GM19351 (cell line): ENCODE measurements at regions not wholly inside any gene's neighbourhood (a gene's known extent, or its start where the extent isn't known, plus 50 kb on each side); places are given as distances from the start of the nearest gene placed in this dataset.

ENCODE experiments used
- ATAC-seq: cut with Tn5 transposase; IDR thresholded peaks from one replicate; pipeline ENCODE4 v1.9.1; 2021; ENCODE audit warnings: mild to moderate bottlenecking, moderate library complexity; ENCODE audit not compliant: unreplicated experiment

DNA sequence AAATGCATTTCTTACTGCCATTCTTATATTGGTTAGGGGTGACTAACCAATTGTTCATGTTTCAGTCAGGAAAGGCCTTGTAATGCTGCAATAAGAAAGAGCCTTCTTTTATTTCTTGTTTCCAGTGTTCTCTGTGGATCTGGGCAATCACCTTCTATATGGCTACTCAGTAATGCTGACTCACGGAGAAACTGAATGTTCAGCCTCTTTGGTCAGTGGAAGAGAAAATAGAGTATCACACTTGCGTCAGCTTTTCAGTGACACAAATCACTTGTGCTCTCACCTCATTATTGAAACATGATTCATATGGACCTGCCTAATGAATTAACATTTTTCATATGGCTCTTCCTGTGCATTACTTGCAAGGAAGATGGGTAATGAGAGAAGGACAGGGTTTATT, 243.9 kb upstream of the POT1 start:
- no peak for ATAC-seq

DNA sequence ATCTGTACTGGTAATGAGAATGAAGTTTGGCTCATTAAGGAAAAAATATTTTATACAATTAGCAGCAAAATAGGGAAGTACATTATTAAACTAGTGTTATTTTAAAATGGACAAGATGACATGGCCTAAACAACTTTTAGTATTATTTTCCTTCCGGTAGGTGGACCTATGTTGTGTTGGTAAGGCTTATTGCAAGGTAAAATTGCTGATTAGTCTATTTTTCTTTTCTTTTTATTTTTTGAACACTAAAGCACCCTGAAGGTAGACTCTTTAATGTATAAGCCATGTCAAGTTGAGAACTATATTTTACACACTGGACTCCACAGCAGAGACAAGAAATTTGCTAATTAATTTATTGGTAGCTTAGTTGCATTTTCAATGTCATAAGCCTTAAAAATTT, 239.5 kb upstream of the POT1 start:
- ATAC-seq = no peak

GRCh38 chr7:125154930-125155329, 225.3 kb upstream of the POT1 start:
- peak; percentile 80 for ATAC-seq

DNA sequence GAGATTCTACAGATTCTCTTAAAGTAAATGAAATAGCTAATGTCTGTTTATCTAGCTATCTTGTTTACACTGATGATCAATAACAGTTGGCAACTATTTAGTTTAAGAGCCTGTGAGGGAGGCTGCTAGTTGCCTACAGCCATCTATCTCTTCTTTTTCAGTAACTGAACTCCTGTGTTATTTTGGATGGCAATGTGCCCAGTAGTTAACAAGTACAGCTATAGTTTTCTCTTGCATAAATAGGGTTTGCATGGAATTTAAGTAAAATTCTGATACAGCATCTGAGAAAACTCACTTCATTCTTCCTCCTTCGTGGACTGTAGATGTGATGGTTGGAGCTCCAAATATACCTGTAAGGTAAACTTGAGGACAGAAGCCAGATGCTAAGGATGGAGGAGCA, 219.5 kb upstream of the POT1 start:
- ATAC-seq = no peak

DNA sequence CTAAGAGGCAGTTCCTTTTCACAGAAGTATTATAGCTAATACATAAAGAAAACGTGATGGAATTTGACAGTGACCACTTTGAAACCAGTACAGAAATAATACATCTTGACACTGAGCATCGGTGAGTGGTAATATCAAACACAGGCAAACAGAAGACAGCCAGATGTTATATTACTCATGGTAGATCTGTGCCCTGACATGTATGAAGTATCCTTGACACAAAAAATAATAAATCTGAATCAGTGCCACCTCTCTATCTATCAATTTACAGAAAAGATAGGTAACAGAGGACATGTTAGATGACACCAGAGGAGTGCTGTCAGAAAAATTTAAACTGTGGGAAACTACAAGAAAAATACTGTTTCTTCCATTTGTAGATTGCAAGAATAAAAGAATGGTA, 217.4 kb upstream of the POT1 start:
- no peak for ATAC-seq

- ATAC-seq = no peak
These were observed 207.3 kb upstream of the POT1 start for GRCh38 chr7:125136755-125137532.

DNA sequence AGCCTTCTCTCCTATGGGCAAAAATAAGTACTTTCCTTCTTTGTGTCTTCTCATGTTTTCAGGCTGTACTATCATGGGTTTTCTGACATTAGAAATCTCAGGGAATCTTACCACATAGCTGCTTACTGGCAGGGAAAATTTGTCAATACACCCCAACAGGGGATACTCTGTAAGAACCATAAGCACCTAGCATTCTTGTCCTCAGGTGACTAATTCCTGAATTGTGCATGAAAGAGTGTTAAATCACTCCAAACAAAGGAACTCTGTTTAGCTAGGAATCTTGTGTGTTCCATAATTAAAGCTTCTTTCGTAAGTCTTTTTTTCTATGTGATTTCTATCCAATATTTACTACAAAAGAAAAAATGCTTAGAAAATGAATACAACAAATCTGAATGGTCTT, 206.7 kb upstream of the POT1 start:
- no peak for ATAC-seq

DNA sequence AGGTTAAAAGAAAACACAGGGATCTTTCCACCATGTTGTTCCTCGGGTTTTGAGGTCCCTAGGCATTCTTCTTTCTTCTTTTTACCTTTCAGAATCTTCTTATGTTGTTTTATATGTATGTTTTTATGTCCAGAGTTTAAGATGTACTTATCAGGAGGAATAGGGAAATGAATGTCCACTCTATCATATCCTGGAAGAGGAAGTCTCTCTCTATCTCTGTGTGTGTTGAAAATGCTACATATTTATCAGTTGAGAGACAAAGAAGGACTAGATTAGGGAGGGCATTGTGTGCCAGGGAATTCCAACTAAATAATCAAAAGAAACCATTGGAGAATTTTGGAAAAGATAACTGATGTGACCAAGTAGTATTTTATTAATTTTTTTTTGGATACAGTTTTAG, 200.5 kb upstream of the POT1 start:
- ATAC-seq = no peak

- no peak for ATAC-seq
These were observed 197.7 kb upstream of the POT1 start for GRCh38 chr7:125127304-125127703.

GRCh38 chr7:125126376-125126775, 196.8 kb upstream of the POT1 start:
- no peak for ATAC-seq

DNA sequence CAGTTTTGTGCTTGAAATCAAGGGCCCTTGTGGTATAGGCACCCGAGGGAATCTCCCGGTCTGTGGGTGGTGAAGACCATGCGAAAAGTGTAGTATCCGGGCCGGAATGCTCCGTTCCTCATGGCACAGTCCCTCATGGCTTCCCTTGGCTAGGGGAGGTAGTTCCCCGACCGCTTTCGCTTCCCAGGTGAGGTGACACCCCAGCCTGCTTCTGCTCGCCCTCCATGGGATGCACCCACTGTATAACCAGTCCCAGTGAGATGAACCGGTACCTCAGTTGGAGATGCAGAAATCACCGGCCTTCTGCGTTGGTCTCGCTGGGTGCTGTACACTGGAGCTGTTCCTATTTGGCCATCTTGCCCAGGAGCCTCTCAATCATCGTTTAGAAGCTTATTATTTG, 195.7 kb upstream of the POT1 start:
- no peak for ATAC-seq

DNA sequence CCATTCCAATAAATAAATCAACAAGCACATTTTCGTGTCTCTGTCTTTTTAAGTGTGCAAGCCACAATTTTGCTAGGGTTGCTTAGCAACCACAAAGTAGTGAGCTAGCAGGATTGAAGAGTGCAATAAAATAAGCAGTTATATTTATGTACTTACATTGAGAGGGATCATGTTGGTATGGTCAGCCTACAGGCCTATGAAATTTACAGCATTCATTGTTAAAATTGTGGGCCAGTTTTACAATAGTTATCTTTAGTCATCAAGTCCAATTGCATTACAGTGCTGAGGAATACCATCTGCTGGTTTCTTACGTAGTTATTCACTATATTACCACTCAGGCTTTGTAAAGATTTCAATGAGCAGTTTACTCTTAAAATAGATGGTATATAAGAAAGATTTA, 192.5 kb upstream of the POT1 start:
- no peak for ATAC-seq

GRCh38 chr7:125119559-125120115, 190.0 kb upstream of the POT1 start:
- no peak for ATAC-seq

- ATAC-seq = no peak
These were observed 188.8 kb upstream of the POT1 start for GRCh38 chr7:125118444-125118843.

DNA sequence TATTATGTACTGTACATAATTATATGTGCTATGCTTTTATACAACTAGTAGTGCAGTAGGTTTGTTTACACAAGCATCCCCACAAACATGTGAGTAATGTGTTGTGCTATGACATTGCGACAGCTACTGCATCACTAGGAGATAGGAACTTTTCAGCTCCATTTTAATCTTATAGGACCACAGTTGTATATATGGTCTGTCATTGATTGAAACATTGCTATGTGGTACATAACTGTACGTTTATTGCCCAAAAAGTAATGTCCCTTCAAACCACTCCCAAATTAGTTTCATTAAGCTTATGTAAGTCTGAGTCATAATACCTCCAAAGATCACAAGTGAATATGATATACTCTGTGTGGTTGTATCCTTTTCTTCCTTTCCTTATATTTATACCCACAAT, 183.2 kb upstream of the POT1 start:
- ATAC-seq = no peak

- no peak for ATAC-seq
These were observed 169.9 kb upstream of the POT1 start for GRCh38 chr7:125099519-125099918.

DNA sequence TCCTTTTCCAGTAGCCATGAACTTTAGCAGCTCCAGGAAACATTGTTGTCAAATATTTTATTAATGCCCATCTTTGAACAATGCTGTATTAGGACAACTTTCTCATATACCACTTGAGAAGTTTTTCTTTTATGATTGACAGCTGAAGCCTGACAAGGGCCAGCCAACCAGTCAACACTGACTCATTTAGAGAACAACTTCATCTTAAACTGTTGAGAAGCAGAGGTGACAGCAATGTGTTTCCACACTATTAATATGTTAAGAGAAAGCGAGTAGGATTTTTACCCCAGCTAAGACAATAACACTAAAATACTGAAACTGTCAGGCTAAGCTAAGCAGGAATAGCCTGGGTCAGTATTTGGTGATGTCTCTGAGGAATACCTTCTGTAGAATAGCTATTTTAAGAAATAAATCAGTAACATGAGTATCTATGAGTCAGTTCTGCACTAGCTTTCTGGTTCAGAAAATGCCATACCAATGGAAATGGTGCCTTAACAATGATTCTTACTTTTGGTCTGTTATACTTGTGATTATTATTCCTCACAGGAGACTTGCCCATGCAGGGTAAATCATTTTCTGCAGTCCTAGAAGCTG, 168.8 kb upstream of the POT1 start:
- ATAC-seq = peak; percentile 88

DNA sequence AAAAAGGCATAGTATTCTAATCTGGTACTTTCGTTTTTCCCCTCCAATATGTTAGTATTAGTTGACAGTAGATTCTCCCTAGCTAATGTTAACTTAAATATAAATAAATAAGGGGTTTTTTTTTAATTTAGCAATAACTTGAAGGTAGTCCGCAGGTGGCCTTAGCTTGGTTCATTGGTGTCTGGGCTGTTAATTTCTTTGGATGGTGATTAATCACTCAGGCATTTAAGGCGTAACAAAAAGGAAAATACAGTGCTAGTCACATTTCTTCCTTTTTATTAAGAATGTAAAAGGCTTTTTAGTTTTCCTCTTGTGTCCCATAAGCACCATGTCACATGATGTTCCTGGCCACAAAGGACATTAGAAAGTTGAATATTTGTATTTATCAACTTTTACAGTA, 161.0 kb upstream of the POT1 start:
- ATAC-seq = no peak

DNA sequence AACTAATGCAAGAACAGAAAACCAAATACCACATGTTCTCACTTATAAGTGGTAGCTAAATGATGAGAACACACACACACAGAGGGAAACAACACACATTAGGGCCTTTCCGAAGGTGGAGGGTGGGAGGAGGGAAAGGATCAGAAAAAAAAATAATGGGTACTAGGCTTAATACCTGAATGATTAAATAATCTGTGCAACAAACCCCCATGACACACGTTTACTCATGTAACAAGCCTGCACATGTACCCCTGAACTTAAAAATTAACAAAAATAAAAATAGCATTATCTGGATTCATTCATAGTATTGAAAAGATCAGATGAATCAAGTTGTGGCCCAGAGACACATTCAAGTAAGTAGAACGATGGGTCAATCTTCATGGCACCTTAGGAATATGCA, 159.5 kb upstream of the POT1 start:
- ATAC-seq = no peak

- no peak for ATAC-seq
These were observed 158.9 kb upstream of the POT1 start for GRCh38 chr7:125088555-125088954.

GRCh38 chr7:125085084-125085483, 155.5 kb upstream of the POT1 start:
- ATAC-seq = no peak

DNA sequence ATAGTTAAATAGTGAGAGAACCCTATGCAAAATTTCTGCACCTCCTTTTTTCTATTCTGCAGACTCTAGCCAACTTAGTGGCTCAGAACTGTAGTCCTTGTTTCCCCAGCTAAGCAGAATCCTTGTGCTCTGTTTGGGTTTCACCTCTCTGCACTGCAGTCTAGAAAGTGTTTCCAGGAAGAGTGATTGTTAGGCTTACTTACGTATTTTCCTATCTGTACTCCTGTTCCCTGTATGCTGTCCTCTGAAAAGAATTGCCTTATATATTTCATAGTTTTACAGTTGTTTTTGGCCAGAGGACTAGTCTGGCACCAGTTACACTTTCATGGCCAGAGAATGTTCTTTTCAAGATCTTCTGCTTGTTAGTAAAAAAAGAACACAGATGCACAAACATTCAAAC, 154.6 kb upstream of the POT1 start:
- no peak for ATAC-seq

- ATAC-seq = no peak
These were observed 144.5 kb upstream of the POT1 start for GRCh38 chr7:125074141-125074540.
